Activated CD4-positive, alpha-beta memory T cell treated with anti-CD3 and anti-CD28 coated beads for 36 hours (primary cell): ENCODE measurements at regions not wholly inside any gene's neighbourhood (a gene's known extent, or its start where the extent isn't known, plus 50 kb on each side); places are given as distances from the start of the nearest gene placed in this dataset.
"Not testable (repeated sequence)": the region's sequence is repeated elsewhere in the genome, so short reads cannot be mapped to it uniquely, and the experiment has no call there.

Source experiments
- CTCF ChIA-PET: fragments of 350-600 bp; sonication (Branson Sonifier 250); formaldehyde crosslinking; loops from one replicate; lab custom pipeline; 2021; ENCODE audit warnings: antibody characterized with exemption, inconsistent platforms; lab: Charles Lee
- POLR2A ChIA-PET: fragments of 350-600 bp; sonication (Branson Sonifier 250); formaldehyde crosslinking; loops from one replicate; lab custom pipeline; 2021; ENCODE audit warnings: antibody characterized with exemption; lab: Charles Lee
- DNase-seq: peaks from one replicate; pipeline ENCODE4 v3.0.0-alpha.2; 2020
- H3K27ac Mint-ChIP-seq: one replicate; pipeline ENCODE4 v1.8.0; 2021; ENCODE audit warnings: mixed read lengths
- H3K27me3 Mint-ChIP-seq: one replicate; pipeline ENCODE4 v1.8.0; 2021; ENCODE audit warnings: mixed read lengths
- H3K36me3 Mint-ChIP-seq: one replicate; pipeline ENCODE4 v1.8.0; 2021; ENCODE audit warnings: mixed read lengths
- H3K4me1 Mint-ChIP-seq: one replicate; pipeline ENCODE4 v1.8.0; 2021; ENCODE audit warnings: low read depth, mixed read lengths
- H3K4me3 Mint-ChIP-seq: one replicate; pipeline ENCODE4 v1.8.0; 2021; ENCODE audit warnings: mild to moderate bottlenecking, mixed read lengths
- H3K9me3 Mint-ChIP-seq: one replicate; pipeline ENCODE4 v1.8.0; 2021; ENCODE audit warnings: mixed read lengths
- intact Hi-C: fragments of 100-400 bp; cut with micrococcal nuclease; formaldehyde crosslinking; loops from one replicate; pipeline ENCODE4 v1.15.1; 2023

DNA sequence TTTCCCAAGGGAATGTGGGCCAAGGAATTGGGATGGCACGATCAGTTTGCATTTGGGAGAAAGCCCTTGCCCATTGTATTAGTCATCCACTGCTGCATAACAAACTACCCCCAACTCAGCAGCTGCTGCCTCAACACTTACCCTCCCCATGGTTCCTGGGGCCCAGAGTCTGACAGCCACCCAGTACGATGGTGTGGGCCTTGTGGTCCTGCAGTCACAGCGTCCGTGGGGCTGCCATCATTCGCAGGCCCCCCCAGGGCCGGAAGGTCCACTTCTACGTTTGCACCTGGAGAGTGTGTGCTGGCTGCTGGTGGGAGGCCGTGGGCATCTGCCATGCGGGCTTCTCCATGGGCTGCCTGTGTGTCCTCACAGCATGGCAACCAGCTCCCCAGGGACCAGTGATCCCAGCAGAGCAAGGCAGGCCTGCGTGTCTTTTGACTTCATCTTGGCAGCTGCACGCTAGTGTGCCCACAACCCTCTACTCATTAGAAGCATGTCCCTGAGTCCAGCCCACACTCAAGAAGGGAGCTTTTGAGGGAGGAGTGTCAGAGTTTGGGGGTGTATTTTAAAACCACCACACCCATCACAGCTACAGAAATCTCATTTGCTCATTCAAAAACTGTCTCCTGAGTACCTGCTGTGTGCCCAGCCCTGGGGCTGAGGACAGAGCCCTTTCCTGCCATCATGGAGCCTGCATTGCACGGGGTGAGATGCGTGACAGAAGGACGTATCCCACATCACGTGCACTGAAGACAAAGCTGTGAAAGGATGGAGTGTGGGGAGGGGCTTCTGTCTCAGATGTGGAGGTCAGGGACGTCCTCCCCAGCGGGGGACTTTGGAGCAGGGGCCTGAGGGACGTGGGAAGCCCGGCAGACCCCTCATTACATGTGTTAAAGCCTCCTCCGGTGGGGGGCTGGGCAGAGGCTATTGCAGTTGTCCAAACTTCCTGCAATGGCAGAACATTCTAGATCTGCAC lies 185.0 kb upstream of the ZNF469 start:
- no peak overlapping the region for H3K4me3 Mint-ChIP-seq
- CTCF ChIA-PET: interaction anchor here (2.2 kb wide), 1 partner anchor 240 kb away, joined by 6 read pairs; no protein-coding TSS in a partner anchor
- POLR2A ChIA-PET: no interaction called here
- H3K27me3 Mint-ChIP-seq: no peaks in the 10 kb centered on the region
- intact Hi-C loops: no loop called here
- no peaks in the 10 kb centered on the region for H3K36me3 Mint-ChIP-seq
- no peaks in the 10 kb centered on the region for H3K4me1 Mint-ChIP-seq
- no peaks in the 10 kb centered on the region for H3K9me3 Mint-ChIP-seq
- no peak overlapping the region for H3K27ac Mint-ChIP-seq
- DNase-seq: no peak

DNA sequence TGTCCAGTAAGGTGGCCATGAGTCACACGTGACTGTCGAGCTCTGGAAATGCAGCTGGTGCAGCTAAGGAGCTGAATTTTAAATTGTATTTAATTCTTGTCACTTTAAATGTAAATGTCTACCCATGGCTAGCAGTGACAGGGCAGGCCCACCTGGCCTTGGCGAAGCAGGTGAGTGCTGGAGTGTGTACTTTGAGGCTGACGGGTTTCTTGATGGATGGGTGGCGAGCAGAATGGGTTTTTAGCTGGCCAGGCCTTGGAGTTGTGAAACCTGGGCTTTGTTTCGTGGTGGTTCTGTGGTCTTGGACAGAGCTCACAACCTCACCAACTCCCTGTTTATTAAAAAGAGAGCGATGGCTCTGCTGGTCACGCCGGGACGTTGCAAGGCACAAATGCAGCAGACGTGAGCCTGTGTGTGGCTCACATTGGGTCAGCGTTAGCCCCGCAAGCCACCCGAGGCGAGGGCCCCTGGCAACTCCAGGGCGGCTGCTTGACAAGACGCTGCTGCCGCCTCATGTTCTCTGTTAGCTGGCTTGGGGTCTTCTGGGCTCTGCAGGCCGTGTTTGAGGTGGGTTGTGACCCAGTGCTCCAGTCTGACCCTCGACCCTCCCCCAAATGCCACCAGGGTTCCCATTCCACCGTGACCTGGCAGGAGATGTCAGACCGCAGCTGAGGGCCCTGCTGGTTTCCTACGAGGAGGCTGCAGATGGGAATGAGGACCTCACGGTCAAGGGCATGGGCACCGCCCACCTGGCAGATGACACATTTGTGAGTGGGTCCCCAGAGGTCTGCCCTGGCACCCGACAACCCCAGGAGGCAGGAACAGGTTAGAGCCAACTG lies 184.1 kb upstream of the ZNF469 start:
- H3K4me1 Mint-ChIP-seq, H3K36me3 Mint-ChIP-seq, intact Hi-C loops, H3K4me3 Mint-ChIP-seq, DNase-seq, H3K27me3 Mint-ChIP-seq, H3K9me3 Mint-ChIP-seq, POLR2A ChIA-PET, H3K27ac Mint-ChIP-seq: not testable (repeated sequence)
- CTCF ChIA-PET: interaction anchor here (2.2 kb wide), 1 partner anchor 239 kb away, joined by 6 read pairs; no protein-coding TSS in a partner anchor

DNA sequence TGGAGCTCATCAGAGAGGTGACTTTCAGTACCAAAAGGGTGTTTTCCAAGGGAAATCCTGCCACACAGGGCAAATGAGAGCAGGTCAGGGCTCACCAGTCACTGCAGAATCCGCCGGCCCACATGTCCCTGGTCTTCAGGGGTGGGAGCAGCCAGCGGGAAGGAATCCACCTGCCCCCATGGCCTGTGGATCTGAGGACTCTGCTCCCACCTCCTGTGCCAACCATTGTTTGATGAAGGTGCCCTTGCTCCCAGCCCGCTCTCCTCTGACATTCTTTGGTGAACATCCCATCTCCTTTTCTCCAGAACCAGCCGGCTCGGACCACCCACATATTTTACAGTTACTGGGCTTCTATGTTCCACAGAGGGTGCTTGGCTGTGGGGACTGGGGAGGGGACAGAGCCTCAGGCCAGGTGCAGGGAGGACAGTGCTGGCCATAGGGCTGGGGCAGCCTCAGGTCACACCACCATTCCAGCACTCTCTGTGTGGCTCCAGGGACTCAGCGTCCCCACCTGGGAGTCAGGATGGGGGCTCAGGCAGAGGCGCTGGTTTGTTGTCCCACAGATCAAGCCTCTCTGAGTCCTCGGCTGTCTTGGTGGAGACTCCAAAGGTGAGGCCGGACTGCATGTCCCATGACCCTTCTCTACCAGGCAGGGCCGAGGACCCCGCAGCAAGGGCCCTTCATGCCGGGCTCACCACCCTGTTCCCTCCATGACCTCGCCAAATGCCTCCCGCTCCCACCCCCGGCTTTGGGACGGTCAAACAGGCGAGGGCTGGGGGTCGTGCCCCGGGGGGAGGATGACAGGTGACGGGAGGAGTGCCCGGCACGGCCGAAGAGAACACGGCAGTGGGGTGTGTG lies 183.2 kb upstream of the ZNF469 start:
- intact Hi-C loops, H3K27ac Mint-ChIP-seq, H3K27me3 Mint-ChIP-seq: not testable (repeated sequence)

DNA sequence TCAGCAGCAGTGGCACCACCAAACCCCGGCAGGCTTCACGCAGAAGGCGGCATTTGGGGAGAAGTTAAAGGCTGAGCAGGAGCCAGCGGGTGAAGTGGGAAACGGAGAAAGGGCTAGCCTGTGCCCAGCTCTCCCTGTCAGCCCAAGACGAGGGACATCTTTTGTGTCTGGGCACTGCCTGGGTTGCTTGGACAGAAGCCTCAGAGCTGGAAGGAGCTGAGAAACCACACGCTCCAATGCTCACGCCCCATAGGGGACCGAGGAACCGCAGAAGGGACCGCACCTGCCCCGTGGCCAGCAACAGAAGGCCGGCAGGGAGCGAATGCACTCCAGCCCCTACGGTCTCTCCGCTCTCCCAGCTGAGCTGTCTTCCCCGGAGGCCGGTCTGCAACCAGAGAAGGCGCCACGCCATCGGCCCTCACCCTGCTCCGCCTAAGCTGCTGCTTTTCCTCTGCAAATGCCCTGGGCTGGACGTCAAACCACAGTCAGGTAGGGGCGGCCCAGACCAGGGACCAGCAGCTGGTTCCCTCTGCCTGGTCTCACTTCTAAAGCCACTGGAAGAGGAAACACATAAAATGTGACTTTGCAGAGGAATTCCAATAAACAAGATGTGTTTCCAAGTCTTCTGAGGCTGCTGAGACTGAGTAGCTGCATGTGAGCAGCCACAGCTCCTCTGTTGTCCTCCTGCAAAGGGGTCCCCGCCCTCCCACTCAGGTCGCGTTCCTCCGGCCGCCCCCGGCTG lies 182.4 kb upstream of the ZNF469 start:
- CTCF ChIA-PET, H3K36me3 Mint-ChIP-seq, H3K9me3 Mint-ChIP-seq, POLR2A ChIA-PET, H3K4me1 Mint-ChIP-seq, H3K27me3 Mint-ChIP-seq, intact Hi-C loops, H3K4me3 Mint-ChIP-seq, H3K27ac Mint-ChIP-seq, DNase-seq: not testable (repeated sequence)

More for the DNA sequence above, 183.2 kb upstream of the ZNF469 start:
- POLR2A ChIA-PET, H3K9me3 Mint-ChIP-seq, DNase-seq, H3K36me3 Mint-ChIP-seq, CTCF ChIA-PET, H3K4me3 Mint-ChIP-seq, H3K4me1 Mint-ChIP-seq: not testable (repeated sequence)

DNA sequence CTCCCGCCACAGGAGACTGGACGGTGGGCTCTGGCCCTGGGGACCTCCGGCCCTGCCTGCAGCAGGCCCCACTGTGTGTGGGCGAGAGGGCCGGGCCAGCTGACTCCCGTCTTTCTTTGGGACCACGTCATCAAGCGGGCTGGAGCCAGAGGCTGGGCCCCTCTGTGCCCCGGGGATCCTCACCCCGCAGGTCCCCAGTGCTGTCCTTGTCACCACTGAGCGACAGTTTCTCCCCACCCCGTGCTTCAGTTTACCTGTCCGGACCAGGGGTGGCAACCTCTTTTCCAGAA lies 181.9 kb upstream of the ZNF469 start:
- DNase-seq: no peak
- CTCF ChIA-PET: no interaction called here
- Mint-ChIP-seq H3K9me3 (no peaks in the 10 kb centered on the region), H3K27ac (no peak overlapping the region), H3K4me1 (no peaks in the 10 kb centered on the region), H3K36me3 (no peaks in the 10 kb centered on the region), H3K27me3 (no peaks in the 10 kb centered on the region), H3K4me3 (no peak overlapping the region)
- intact Hi-C loops: no loop called here
- POLR2A ChIA-PET: no interaction called here

DNA sequence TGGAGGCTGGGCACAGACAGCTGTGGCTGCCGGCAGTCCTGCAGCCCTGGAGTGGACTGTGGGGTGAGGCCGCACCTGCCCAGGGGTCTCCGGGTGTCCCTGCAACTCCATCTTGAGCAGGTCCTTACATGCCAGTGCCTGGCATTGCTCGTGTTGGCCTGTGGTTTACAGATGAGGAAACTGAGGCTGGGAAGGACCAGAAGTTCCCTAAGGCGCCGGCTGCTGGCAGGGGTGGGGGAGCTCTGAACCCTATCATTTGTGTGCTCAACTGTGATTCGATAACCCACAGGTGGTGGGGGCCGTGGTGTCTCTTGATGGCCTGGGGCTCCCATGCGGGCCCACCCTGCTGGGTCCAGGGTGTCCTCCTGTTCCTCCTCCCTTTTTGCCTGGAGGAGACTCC lies 181.1 kb upstream of the ZNF469 start:
- intact Hi-C loops, CTCF ChIA-PET, POLR2A ChIA-PET, H3K4me3 Mint-ChIP-seq, H3K27ac Mint-ChIP-seq, H3K36me3 Mint-ChIP-seq, H3K27me3 Mint-ChIP-seq, DNase-seq, H3K9me3 Mint-ChIP-seq, H3K4me1 Mint-ChIP-seq: not testable (repeated sequence)

DNA sequence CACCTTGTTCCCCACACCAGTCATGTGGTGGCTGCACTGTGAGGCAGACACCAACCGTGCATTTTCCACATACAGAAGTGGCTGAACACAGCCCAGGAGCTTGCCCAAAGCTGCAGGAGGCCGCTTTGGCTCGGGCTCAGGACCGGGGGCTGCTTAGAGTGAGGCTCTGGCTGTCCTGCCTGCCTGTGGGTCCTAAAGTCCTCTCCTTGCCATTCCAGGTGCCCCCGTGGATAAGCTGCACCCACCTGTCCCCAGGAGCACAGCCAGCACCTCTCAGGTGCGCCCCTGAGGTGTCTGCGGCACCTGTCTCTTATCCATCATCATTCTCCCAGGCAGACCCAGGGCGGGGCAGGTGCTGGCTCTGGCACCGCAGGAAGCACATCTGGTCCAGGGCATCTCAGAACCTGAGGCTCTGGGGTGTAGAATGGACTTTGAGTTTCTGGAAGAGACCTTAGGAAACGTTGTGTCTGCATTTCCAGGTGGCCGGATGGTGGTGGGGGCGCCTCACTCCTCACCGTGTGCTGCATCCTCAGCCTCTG lies 180.5 kb upstream of the ZNF469 start:
- no peak overlapping the region for H3K4me3 Mint-ChIP-seq
- ChIA-PET POLR2A (no interaction called here), CTCF (no interaction called here)
- no peaks in the 10 kb centered on the region for H3K27me3 Mint-ChIP-seq
- no peaks in the 10 kb centered on the region for H3K9me3 Mint-ChIP-seq
- H3K36me3 Mint-ChIP-seq: no peaks in the 10 kb centered on the region
- no peaks in the 10 kb centered on the region for H3K4me1 Mint-ChIP-seq
- no peak overlapping the region for H3K27ac Mint-ChIP-seq
- no peak for DNase-seq
- intact Hi-C loops: no loop called here

DNA sequence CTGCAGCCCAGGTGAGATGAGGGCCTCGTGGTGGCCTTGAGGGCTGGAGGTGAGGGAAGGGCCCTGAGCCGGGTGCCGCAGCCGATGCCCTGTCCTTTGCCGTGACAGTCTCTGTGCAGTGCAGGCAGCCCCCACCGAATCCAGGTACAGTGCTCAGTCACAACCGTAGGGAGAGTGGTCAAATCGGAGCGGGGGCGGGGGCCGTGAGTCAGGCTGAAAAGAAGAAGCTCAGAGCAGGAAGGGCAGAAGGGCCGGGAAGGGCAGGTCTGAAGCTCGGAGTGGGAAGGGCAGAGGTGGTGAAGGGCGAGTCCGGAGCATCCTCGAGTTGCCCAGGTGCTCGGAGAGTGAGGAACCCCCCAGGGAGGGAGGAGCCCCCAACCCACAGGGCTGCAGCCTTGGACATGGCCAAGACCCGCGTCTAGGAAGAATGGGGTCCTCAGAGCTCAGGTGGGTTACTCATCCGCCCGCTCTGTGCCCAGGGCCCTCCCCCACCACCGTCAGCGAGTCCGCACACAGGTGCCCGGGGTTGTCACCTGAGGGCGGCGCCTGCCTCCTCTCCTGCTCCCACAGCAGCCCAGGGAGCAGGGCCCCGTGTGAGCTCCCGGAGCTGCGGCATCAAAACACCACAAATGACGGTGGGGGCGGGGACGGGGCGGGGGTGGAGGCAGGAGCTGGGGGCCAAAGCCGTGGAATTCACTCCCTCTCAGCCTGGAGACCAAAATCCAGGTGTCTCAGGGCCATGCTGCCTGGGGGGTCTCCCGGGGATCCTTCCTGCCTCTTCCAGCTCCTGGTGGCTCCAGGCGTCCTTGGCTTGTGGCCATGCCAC lies 179.7 kb upstream of the ZNF469 start:
- H3K36me3 Mint-ChIP-seq, DNase-seq, H3K4me1 Mint-ChIP-seq, H3K4me3 Mint-ChIP-seq, H3K9me3 Mint-ChIP-seq, H3K27ac Mint-ChIP-seq, CTCF ChIA-PET, intact Hi-C loops, POLR2A ChIA-PET, H3K27me3 Mint-ChIP-seq: not testable (repeated sequence)

DNA sequence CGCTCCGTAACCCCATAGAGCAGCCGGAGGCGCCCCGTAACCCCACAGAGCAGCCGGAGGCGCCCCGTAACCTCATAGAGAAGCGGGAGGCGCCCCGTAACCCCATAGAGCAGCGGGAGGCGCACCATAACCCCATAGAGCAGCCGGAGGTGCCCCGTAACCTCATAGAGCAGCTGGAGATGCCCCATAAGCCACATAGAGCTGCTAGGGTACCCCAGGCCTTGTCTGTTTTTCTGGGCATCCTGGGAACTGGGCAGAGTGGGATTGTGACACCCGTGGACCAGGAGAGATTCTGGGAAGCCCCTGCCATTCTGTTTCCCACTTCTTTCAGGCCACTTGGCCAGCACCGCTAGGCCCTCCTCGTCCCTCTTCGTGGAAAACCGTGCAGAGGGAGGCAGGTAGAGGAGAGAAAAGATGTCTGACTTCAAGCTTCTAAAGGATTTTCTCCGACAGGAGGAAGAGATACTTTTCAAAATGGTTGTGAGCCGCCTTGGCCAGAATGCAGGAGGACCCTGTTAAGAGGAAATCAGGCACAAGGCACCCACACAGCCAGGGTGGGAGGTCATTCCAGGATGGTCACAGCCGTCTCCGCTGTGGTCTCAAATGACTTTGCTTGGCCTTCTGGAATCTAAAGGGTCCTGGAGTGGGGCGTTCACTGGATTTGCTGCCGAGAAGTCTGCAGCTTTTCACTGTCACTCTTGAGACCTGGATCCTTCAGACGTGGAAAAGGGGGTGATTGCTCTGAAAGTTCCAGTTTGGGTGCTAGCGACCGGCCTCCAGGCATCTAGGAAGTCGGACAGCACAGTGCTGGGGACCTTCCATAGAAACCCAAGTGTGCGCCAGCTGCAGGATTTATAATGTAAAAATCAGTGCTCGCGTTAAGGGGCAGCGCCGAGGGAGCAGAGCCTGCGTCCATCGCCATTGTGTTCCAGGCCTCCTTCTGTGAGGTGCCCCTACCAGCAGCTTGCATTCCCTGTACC lies 178.3 kb upstream of the ZNF469 start:
- intact Hi-C loops, DNase-seq, H3K27me3 Mint-ChIP-seq, H3K9me3 Mint-ChIP-seq, H3K27ac Mint-ChIP-seq, H3K4me1 Mint-ChIP-seq, H3K36me3 Mint-ChIP-seq, CTCF ChIA-PET, H3K4me3 Mint-ChIP-seq, POLR2A ChIA-PET: not testable (repeated sequence)

DNA sequence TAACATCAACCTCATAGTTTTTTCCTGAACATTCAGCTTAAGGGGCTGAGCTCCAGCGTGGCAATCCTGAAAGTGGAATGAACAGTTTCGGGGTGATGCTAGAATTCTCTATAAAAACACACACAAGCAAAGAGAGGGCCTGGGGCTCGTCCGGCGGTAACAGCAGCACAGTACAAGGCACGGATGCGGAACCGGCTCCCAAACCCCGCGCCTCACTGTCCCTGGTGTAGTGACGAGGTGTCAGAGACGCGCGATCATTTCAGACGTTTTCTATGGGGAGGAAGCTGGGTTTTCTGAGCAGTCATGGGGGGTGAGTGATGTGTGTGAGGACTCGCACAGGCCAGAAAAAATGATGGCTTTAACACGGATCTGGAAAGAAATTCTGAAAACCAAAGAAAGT lies 177.3 kb upstream of the ZNF469 start:
- H3K4me1 Mint-ChIP-seq, H3K27ac Mint-ChIP-seq, intact Hi-C loops, H3K36me3 Mint-ChIP-seq, CTCF ChIA-PET, H3K4me3 Mint-ChIP-seq, H3K9me3 Mint-ChIP-seq, H3K27me3 Mint-ChIP-seq, DNase-seq, POLR2A ChIA-PET: not testable (repeated sequence)
